HG02678 (cell line): ENCODE measurements at regions not wholly inside any gene's neighbourhood (a gene's known extent, or its start where the extent isn't known, plus 50 kb on each side); places are given as distances from the start of the nearest gene placed in this dataset.
"Not testable (repeated sequence)": the region's sequence is repeated elsewhere in the genome, so short reads cannot be mapped to it uniquely, and the experiment has no call there.

Experiments used
- ATAC-seq: cut with Tn5 transposase; IDR thresholded peaks from one replicate; pipeline ENCODE4 v1.9.1; 2021; ENCODE audit warnings: mild to moderate bottlenecking, moderate library complexity; ENCODE audit not compliant: unreplicated experiment

DNA sequence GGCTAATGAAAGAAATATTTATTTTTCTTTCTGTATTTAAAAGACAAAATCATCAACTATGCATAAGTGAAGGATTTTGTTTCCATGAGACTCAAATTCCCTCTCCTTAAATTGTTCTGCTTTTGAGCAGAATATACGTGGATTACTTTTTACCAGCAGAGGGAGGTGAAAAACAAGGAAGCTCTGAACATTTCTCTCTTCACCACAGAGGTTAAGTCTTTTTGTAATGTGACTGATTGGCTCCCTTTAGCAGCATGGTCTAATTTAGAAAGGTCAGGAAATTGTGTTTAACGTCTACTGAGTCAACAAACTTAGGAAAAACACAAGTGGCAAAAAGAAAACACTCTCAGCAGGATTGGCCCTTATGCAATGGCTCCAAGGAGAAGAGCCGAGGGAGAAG is 55.1 kb upstream of the F9 start:
- no peak for ATAC-seq

DNA sequence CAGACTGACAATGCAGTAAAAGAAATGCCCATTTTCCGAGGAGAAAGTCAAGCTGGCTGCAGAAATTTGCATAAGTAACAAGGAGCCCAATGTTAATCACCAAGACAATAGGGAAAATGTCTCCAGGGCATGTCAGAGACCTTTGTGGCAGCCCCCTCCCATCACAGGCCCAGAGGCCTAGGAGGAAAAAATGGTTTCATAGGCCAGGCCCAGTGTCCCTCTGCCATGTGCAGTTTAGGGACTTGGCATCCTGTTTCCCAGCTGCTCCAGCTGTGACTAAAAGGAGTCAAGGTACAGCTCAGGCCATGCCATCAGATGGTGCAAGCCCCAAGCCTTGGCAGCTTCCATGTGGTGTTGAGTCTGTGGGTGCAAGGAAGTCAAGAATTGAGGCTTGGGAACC is 68.6 kb upstream of the F9 start:
- not testable (repeated sequence) for ATAC-seq

DNA sequence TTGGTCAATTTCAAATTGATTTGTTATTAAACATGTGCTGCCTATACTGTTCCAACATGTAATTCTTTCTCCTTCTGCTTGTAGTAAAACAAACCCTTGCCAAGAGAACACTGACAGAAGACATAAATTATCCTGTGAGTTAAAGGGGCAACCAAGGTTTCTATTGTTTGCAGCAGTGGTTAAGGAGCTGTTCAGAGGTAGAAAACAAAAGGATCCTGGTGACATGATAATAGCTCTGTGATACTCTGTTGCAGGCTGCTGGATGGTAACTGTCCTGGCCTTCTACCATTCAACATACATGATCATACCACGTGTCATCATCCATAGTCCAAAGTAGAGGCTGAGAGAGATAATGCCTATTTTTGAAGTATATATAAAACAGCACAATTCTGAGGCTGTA is 75.8 kb upstream of the F9 start:
- ATAC-seq: no peak

GRCh38 chrX:139448996-139449395 is 81.5 kb upstream of the F9 start:
- no peak for ATAC-seq

GRCh38 chrX:139446832-139447231 is 83.7 kb upstream of the F9 start:
- no peak for ATAC-seq

GRCh38 chrX:139429913-139430312 is 100.6 kb upstream of the F9 start:
- ATAC-seq: no peak

- ATAC-seq: no peak
Measured at GRCh38 chrX:139423186-139423585, 107.4 kb upstream of the F9 start.

- not testable (repeated sequence) for ATAC-seq
Measured at GRCh38 chrX:139398258-139398657, 132.3 kb upstream of the F9 start.

- no peak for ATAC-seq
Measured at GRCh38 chrX:139388254-139388653, 142.3 kb upstream of the F9 start.

GRCh38 chrX:139382529-139382928 is 148.0 kb upstream of the F9 start:
- ATAC-seq: no peak

DNA sequence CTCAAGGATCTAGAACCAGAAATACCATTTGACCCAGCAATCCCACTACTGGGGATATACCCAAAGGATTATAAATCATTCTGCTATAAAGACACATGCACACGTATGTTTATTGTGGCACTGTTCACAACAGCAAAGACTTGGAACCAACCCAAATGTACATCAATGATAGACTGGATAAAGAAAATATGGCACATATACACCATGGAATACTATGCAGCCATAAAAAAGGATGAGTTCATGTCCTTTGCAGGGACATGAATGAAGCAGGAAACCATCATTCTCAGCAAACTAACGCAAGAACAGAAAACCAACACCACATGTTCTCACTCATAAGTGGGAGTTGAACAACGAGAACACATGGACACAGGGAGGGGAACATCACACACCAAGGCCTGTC is 154.0 kb upstream of the F9 start:
- not testable (repeated sequence) for ATAC-seq

GRCh38 chrX:139360356-139360755 is 170.2 kb upstream of the F9 start:
- no peak for ATAC-seq

GRCh38 chrX:139342594-139342991 is 187.9 kb upstream of the F9 start:
- not testable (repeated sequence) for ATAC-seq

GRCh38 chrX:139341855-139342593 is 188.5 kb upstream of the F9 start:
- not testable (repeated sequence) for ATAC-seq

DNA sequence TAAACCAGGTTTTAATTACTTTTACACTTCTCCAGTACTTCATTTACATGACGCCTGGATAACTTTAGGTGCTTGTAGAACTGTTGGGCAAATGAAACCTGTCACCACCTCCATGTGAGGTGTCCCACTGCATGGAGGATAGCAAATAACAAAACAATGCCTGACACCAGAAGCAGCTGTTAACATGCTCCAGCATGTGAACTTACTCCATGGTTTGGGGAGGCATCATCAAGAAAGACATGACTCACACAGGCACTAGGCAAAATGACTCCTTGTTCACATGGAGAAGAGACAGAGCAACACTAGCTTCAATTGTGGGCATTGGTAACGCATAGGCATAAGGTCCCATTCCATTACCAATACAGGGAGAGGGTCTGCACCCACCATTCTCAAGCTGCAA is 198.1 kb upstream of the F9 start:
- no peak for ATAC-seq

- ATAC-seq: no peak
Measured at GRCh38 chrX:139327355-139327754, 203.2 kb upstream of the F9 start.

DNA sequence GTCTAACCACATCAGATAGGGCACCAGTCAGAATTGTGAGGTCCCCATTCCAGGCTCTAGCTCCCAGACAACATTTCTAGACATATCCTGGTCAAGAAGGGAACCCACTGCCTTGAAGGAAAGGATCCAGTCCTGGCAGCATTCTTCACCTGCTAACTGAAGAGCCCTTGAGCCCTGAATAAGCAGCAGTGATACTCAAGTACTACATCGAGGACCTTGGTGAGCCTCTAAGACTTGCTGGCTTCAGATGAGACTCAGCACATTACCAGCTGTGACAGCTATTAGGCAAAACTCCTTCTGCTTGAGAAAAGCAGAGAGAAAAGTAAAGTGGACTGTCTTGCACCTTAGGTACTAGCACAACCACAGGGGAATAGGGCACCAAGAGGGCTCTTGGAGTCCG is 205.8 kb upstream of the F9 start:
- no peak for ATAC-seq

- ATAC-seq: not testable (repeated sequence)
Measured at GRCh38 chrX:139320661-139321354, 209.7 kb upstream of the F9 start.

- ATAC-seq: not testable (repeated sequence)
Measured at GRCh38 chrX:139306675-139307074, 223.9 kb upstream of the F9 start.

GRCh38 chrX:139304471-139304870 is 226.1 kb upstream of the F9 start:
- no peak for ATAC-seq

DNA sequence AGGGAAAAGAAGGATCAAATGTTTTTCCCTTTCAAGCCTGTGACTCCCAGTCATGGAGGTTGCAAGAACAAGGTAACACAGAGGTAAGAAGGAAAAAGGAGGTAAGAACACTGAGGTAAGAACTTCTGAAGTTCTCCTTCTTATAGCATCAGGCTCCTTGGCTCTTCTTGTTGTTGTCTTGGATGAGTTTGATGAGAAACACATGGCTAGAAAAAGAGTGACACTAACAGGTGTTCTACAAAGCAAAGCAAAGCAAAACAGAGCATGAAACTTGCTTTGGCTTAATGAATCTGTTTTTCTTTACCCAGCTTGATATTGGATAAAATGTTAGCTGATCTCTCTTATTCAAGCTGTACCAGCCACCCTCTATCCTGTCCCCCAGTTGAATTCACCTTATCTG is 231.2 kb upstream of the F9 start:
- no peak for ATAC-seq

DNA sequence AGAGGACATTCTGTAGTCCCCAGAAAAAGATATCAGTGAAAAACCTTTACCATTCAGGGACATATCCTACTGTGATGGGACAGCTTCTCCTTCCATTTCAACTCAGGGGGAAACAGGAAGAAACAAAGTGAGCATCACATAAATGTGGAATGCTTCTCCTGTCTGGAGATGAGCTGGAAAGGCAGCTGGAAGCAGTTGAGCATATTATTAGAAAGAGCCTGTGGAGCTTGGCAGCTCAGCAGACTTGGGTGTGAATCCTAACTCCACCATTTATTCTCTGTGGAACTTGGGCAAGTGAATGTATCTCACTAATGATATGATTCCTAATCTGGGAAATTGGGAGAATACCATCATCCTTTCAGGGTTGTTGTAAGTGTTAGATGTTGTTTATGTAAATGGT is 232.1 kb upstream of the F9 start:
- no peak for ATAC-seq

GRCh38 chrX:139297638-139298037 is 232.9 kb upstream of the F9 start:
- ATAC-seq: no peak
